Mesenchymal stem cell (in vitro differentiated cells and primary cell): ENCODE measurements at regions not wholly inside any gene's neighbourhood (a gene's known extent, or its start where the extent isn't known, plus 50 kb on each side); places are given as distances from the start of the nearest gene placed in this dataset.
A peak's percentile ranks its signal among the peaks of the same experiment; 100 is the strongest.

ENCODE experiments used
- DNase-seq: peaks from one replicate; pipeline ENCODE4 v3.0.0-alpha.2; 2013
- H2AFZ ChIP-seq: one replicate; pipeline ENCODE4 v1.6.1; 2013; ENCODE audit warnings: low read depth, mild to moderate bottlenecking, control low read depth, inconsistent platforms, low read length, moderate library complexity
- H2AK5ac ChIP-seq: 2 replicates; pipeline ENCODE4 v1.6.1; 2013; ENCODE audit warnings: low read length, moderate library complexity, mild to moderate bottlenecking, inconsistent platforms; ENCODE audit not compliant: severe bottlenecking
- H2BK120ac ChIP-seq: one replicate; pipeline ENCODE4 v1.6.1; 2013; ENCODE audit warnings: low read depth, mild to moderate bottlenecking, inconsistent platforms, low read length, moderate library complexity
- H2BK12ac ChIP-seq, 2 experiments: one replicate each; pipeline ENCODE4 v1.6.1; 2013; ENCODE audit warnings: inconsistent platforms in 2 of 2, low read length in 2 of 2, mild to moderate bottlenecking in 2 of 2, moderate library complexity in 2 of 2, control low read depth in 1 of 2
- H2BK15ac ChIP-seq: one replicate; pipeline ENCODE4 v1.6.1; 2013; ENCODE audit warnings: mild to moderate bottlenecking, low read depth, inconsistent platforms; ENCODE audit not compliant: poor library complexity, severe bottlenecking
- H2BK5ac ChIP-seq: 2 replicates; pipeline ENCODE4 v1.6.1; 2013; ENCODE audit warnings: low read depth, mild to moderate bottlenecking, low read length, control low read depth, inconsistent platforms; ENCODE audit not compliant: poor library complexity, severe bottlenecking
- H3K14ac ChIP-seq, 2 experiments: one replicate each; pipeline ENCODE4 v1.6.1; 2013; ENCODE audit warnings: inconsistent platforms in 2 of 2, low read length in 2 of 2, control low read depth in 1 of 2, mild to moderate bottlenecking in 1 of 2, moderate library complexity in 1 of 2
- H3K18ac ChIP-seq, 2 experiments: one replicate each; pipeline ENCODE4 v1.6.1; 2013; ENCODE audit warnings: inconsistent platforms in 2 of 2, low read length in 2 of 2, control low read depth in 1 of 2, low read depth in 1 of 2, mild to moderate bottlenecking in 1 of 2
- H3K23ac ChIP-seq, 2 experiments: one replicate each; pipeline ENCODE4 v1.6.1; 2013; ENCODE audit warnings: inconsistent platforms in 2 of 2, low read length in 2 of 2, mild to moderate bottlenecking in 2 of 2, moderate library complexity in 2 of 2, control low read depth in 1 of 2
- H3K27ac ChIP-seq: 2 replicates; pipeline ENCODE4 v1.5.1; 2013; ENCODE audit warnings: mild to moderate bottlenecking, moderate library complexity, low read length, control low read depth, inconsistent platforms; ENCODE audit not compliant: poor library complexity, severe bottlenecking
- H3K27me3 ChIP-seq, 2 experiments: 2 replicates each; pipeline versions ENCODE4 v1.6.1 to v1.7.0; 2013; ENCODE audit warnings: low read length in 2 of 2, mild to moderate bottlenecking in 2 of 2, moderate library complexity in 2 of 2, control low read depth in 1 of 2, inconsistent platforms in 1 of 2; ENCODE audit not compliant: control insufficient read depth in 1 of 2, insufficient read depth in 1 of 2
- H3K36me3 ChIP-seq, 2 experiments: 2 replicates each; pipeline versions ENCODE4 v1.6.1 to v1.7.0; 2013; ENCODE audit warnings: low read length in 2 of 2, control low read depth in 1 of 2, inconsistent platforms in 1 of 2, low read depth in 1 of 2, mild to moderate bottlenecking in 1 of 2; ENCODE audit not compliant: insufficient read depth in 2 of 2, control insufficient read depth in 1 of 2
- H3K4ac ChIP-seq, 2 experiments: one replicate each; pipeline ENCODE4 v1.6.1; 2013; ENCODE audit warnings: inconsistent platforms in 2 of 2, low read length in 2 of 2, mild to moderate bottlenecking in 2 of 2, moderate library complexity in 2 of 2, control low read depth in 1 of 2, low read depth in 1 of 2
- H3K4me1 ChIP-seq: 2 replicates; pipeline ENCODE4 v1.6.1; 2013; ENCODE audit warnings: low read depth, low read length, control low read depth; ENCODE audit not compliant: control insufficient read depth, insufficient read depth
- H3K4me2 ChIP-seq: 2 replicates; pipeline ENCODE4 v1.6.1; 2013; ENCODE audit warnings: low read length, mild to moderate bottlenecking, inconsistent platforms; ENCODE audit not compliant: poor library complexity, severe bottlenecking
- H3K4me3 ChIP-seq, 2 experiments: 2 replicates each; pipeline versions ENCODE4 v1.5.1 to v1.7.0; 2013; ENCODE audit warnings: low read length in 2 of 2, mild to moderate bottlenecking in 2 of 2, control low read depth in 1 of 2, low read depth in 1 of 2; ENCODE audit not compliant: insufficient read depth in 1 of 2
- H3K79me1 ChIP-seq: replicated peaks from 2 replicates; pipeline ENCODE4 v1.6.1; 2013; ENCODE audit warnings: mild to moderate bottlenecking, control low read depth, low read length, inconsistent platforms; ENCODE audit not compliant: poor library complexity, severe bottlenecking
- H3K9ac ChIP-seq: 2 replicates; pipeline ENCODE4 v1.7.0; 2013; ENCODE audit warnings: mild to moderate bottlenecking, low read length, moderate library complexity
- H3K9me3 ChIP-seq: 2 replicates; pipeline ENCODE4 v1.7.0; 2013; ENCODE audit warnings: mild to moderate bottlenecking, low read length; ENCODE audit not compliant: control insufficient read depth
- H4K8ac ChIP-seq: one replicate; pipeline ENCODE4 v1.6.1; 2013; ENCODE audit warnings: inconsistent platforms, mild to moderate bottlenecking, low read length, moderate library complexity
- H4K91ac ChIP-seq: one replicate; pipeline ENCODE4 v1.6.1; 2013; ENCODE audit warnings: mild to moderate bottlenecking, low read length, inconsistent platforms
- WGBS: methylation state at CpG from one replicate; pipeline ENCODE4 v1.1.7; 2013; ENCODE audit warnings: mixed read lengths; 5-methylcytosine and 5-hydroxymethylcytosine counted together

- Histone ChIP-seq H3K4me2 (no peak overlapping the region), H3K9me3 (peaks cover 4% of the 10 kb centered on the region), H3K36me3 (no peaks in the 10 kb centered on the region), H2AFZ (no peak overlapping the region), H2BK120ac (no peak overlapping the region), H3K4ac (no peak overlapping the region), H3K18ac (no peak overlapping the region), H3K23ac (no peak overlapping the region), H2BK5ac (no peak overlapping the region), H3K4me3 (no peak overlapping the region), H2BK15ac (no peak overlapping the region), H4K8ac (no peak overlapping the region), H2AK5ac (no peak overlapping the region), H4K91ac (no peak overlapping the region), H3K79me1 (no peaks in the 10 kb centered on the region), H3K27ac (no peak overlapping the region), H3K9ac (no peak overlapping the region), H3K4me1 (no peaks in the 10 kb centered on the region), H3K14ac (no peak overlapping the region), H3K27me3 (peaks cover 2 to 9% of the 10 kb centered on the region in 2 experiments), H2BK12ac (no peak overlapping the region)
- no peak for DNase-seq
- WGBS, result 73% methylated on average over 4 of the region's 4 CpGs
Measured at GRCh38 chr20:11981366-11981947, 63.8 kb downstream of the BTBD3 start.

- Histone ChIP-seq H3K4me3 (no peak overlapping the region), H2BK12ac (no peak overlapping the region), H3K36me3 (no peaks in the 10 kb centered on the region), H3K27me3 (peaks cover 2 to 9% of the 10 kb centered on the region in 2 experiments), H3K9me3 (no peaks in the 10 kb centered on the region), H2AFZ (no peak overlapping the region), H3K4me2 (peak overlapping the region; percentile 59), H2BK15ac (no peak overlapping the region), H3K18ac (no peak overlapping the region), H3K9ac (no peak overlapping the region), H3K4me1 (no peaks in the 10 kb centered on the region), H3K14ac (no peak overlapping the region), H2AK5ac (no peak overlapping the region), H2BK120ac (no peak overlapping the region), H3K79me1 (no peaks in the 10 kb centered on the region), H2BK5ac (no peak overlapping the region), H4K91ac (no peak overlapping the region), H3K23ac (no peak overlapping the region), H3K4ac (no peak overlapping the region), H4K8ac (no peak overlapping the region), H3K27ac (no peak overlapping the region)
- WGBS, result 57% methylated on average over 2 of the region's 4 CpGs
- no peak for DNase-seq
Measured at GRCh38 chr20:11982289-11982954, 64.7 kb downstream of the BTBD3 start.

- Histone ChIP-seq H3K4me1 (no peaks in the 10 kb centered on the region), H3K9ac (no peak overlapping the region), H2AK5ac (no peak overlapping the region), H3K4me3 (no peak overlapping the region), H3K9me3 (no peaks in the 10 kb centered on the region), H2AFZ (no peak overlapping the region), H2BK5ac (no peak overlapping the region), H4K91ac (no peak overlapping the region), H3K27me3 (peaks cover 2 to 9% of the 10 kb centered on the region in 2 experiments), H2BK120ac (no peak overlapping the region), H3K14ac (no peak overlapping the region), H3K36me3 (no peaks in the 10 kb centered on the region), H4K8ac (no peak overlapping the region), H3K4ac (no peak overlapping the region), H2BK15ac (no peak overlapping the region), H3K79me1 (no peaks in the 10 kb centered on the region), H3K4me2 (peak overlapping the region; percentile 59), H2BK12ac (no peak overlapping the region), H3K18ac (no peak overlapping the region), H3K23ac (no peak overlapping the region), H3K27ac (no peak overlapping the region)
- DNase-seq, result no peak
- WGBS, result 78% methylated on average over 7 of the region's 8 CpGs
Measured at GRCh38 chr20:11982955-11983470, 65.3 kb downstream of the BTBD3 start.

GRCh38 chr20:11986954-11987353 is 69.3 kb downstream of the BTBD3 start:
- Histone ChIP-seq H3K9me3 (no peaks in the 10 kb centered on the region), H3K79me1 (no peaks in the 10 kb centered on the region), H3K27ac (no peak overlapping the region), H3K4me2 (no peak overlapping the region), H2BK12ac (no peak overlapping the region), H2BK15ac (no peak overlapping the region), H2BK120ac (no peak overlapping the region), H3K9ac (no peak overlapping the region), H3K18ac (no peak overlapping the region), H2AFZ (no peak overlapping the region), H3K36me3 (no peaks in the 10 kb centered on the region), H2BK5ac (no peak overlapping the region), H4K91ac (no peak overlapping the region), H4K8ac (no peak overlapping the region), H3K4me3 (no peak overlapping the region), H2AK5ac (no peak overlapping the region), H3K27me3 (peaks cover 7% of the 10 kb centered on the region in 2 experiments), H3K14ac (no peak overlapping the region), H3K4me1 (no peaks in the 10 kb centered on the region), H3K23ac (no peak overlapping the region), H3K4ac (no peak overlapping the region)
- DNase-seq, result no peak
